ENCODE measurements at regions not wholly inside any gene's neighbourhood (a gene's known extent, or its start where the extent isn't known, plus 50 kb on each side); places are given as distances from the start of the nearest gene placed in this dataset.

DNA sequence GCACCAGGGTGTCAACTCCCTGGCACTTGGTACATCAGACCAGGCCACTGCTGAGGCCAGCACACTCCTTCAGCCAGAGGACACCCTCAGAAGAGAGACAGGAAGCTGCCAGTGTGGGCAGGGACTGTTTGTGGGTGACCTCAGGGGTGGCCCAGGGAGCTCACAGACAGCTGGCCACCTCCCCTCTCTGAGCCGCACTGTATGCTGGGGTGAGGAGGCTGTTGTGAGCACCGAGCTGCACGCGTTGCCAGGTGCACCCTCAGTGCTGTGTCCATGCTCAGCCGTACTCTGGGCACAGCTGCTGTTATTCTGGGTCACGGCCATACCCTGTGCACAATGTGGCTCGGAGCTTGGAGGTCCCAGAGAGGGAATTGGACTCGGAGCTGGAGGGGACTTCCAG is 61.5 kb upstream of the NANOS1 start:
- no peak overlapping the region for H3K4me3 ChIP-seq (ENCODE audit: low read depth, low read length)
- no peak for DNase-seq (ENCODE audit: low read depth, low spot score)
- TF ChIP-seq, protein P1, sequence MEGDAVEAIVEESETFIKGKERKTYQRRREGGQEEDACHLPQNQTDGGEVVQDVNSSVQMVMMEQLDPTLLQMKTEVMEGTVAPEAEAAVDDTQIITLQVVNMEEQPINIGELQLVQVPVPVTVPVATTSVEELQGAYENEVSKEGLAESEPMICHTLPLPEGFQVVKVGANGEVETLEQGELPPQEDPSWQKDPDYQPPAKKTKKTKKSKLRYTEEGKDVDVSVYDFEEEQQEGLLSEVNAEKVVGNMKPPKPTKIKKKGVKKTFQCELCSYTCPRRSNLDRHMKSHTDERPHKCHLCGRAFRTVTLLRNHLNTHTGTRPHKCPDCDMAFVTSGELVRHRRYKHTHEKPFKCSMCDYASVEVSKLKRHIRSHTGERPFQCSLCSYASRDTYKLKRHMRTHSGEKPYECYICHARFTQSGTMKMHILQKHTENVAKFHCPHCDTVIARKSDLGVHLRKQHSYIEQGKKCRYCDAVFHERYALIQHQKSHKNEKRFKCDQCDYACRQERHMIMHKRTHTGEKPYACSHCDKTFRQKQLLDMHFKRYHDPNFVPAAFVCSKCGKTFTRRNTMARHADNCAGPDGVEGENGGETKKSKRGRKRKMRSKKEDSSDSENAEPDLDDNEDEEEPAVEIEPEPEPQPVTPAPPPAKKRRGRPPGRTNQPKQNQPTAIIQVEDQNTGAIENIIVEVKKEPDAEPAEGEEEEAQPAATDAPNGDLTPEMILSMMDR (IDR thresholded peaks at IDR 0.05; ENCODE audit: insufficient read depth, low read length, missing control alignments): no peak
- ChIA-PET POLR2A (interaction anchor here (0.5 kb wide), 1 partner anchor 9 kb away, joined by 4 read pairs; no protein-coding TSS in a partner anchor), CTCF (no interaction called here)

DNA sequence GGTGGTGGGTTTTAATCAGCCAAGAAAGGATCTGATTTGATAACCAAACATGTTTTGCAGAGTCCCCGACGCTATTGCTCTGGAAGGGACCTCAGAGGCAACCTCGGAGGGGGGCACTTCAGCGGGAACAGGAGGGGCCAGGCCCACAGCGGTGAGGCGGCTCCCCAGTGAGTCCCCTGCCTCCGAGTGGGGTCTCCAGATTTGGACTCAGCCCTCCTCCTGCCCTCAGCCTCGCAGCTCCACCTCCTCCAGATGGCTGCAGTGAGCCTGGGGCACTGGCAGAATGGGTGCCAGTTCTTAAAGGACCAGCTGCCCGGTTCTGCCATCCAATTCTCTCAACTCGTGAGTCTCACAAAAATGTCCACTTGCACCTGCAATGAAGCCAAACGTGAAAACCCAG is 61.0 kb upstream of the NANOS1 start:
- POLR2A ChIA-PET: interaction anchor here (0.5 kb wide), 1 partner anchor 9 kb away, joined by 4 read pairs; no protein-coding TSS in a partner anchor
- CTCF ChIA-PET: no interaction called here
- DNase-seq (ENCODE audit: low read depth, low spot score): no peak
- TF ChIP-seq, protein P1 (IDR thresholded peaks at IDR 0.05; ENCODE audit: insufficient read depth, low read length, missing control alignments): no peak
- no peak overlapping the region for H3K4me3 ChIP-seq (ENCODE audit: low read depth, low read length)

DNA sequence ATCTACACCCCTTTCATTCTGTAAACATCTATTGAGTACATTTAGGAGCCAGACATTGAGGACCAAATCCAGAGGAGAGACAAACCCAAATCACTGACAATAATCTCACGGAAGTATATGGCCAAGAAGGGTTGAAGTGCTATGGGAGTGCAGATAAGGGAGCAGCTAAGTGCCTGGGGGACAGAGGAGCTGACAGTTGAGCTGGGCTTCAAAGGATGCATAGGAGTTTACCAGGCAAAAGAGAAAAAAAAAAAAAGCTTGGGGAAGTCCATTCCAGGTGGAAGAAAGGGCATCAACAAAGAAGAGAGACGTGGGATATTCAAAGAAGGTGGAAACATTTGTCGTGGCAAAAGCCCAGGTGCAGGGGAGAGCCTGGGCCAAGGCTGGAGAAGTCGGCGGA is 60.5 kb upstream of the NANOS1 start:
- DNase-seq (ENCODE audit: low read depth, low spot score): no peak
- ChIA-PET POLR2A (no interaction called here), CTCF (no interaction called here)
- H3K4me3 ChIP-seq (ENCODE audit: low read depth, low read length): no peak overlapping the region
- TF ChIP-seq, protein P1 (IDR thresholded peaks at IDR 0.05; ENCODE audit: insufficient read depth, low read length, missing control alignments): no peak

DNA sequence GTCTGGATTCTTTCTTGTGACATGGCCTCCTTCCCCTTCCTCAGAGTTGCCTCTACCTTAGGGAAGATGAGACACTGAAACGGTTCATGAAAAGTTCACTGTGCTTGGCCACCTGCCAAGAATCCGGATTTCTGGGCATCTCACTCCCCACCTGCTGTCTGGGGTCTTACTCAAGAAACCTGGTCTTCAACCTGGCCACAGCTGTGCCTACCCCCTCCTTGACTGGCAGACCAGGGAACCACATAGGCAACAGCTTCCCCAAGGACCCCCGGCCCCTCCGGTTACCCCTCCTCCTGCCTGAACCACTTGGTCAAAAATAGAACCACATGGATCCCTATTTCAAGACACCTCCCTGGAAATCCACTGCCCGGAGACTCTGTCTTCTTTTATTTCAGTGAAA is 58.7 kb upstream of the NANOS1 start:
- no peak for DNase-seq (ENCODE audit: low read depth, low spot score)
- TF ChIP-seq, protein P1 (IDR thresholded peaks at IDR 0.05; ENCODE audit: insufficient read depth, low read length, missing control alignments): no peak
- H3K4me3 ChIP-seq (ENCODE audit: low read depth, low read length): no peak overlapping the region
- ChIA-PET CTCF (no interaction called here), POLR2A (no interaction called here)

DNA sequence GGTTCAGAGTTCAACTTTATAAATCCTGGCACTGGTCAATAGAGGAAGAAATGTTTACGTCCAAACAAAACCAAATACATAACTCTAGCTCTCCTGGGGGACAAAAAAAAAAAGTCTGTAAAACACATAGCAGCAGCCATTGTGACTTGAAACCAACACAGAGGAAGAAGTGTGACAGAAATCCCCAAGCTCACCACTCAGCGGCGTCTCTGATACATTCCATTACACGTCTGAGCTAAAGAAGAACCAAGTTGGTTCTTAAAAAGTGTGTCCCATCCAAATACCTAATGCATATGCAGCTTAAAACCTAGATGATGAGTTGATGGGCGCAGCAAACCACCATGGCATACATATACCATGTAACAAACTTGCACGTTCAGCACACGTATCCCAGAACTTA is 58.3 kb upstream of the NANOS1 start:
- ChIA-PET CTCF (no interaction called here), POLR2A (no interaction called here)
- no peak overlapping the region for H3K4me3 ChIP-seq (ENCODE audit: low read depth, low read length)
- TF ChIP-seq, protein P1 (IDR thresholded peaks at IDR 0.05; ENCODE audit: insufficient read depth, low read length, missing control alignments): no peak
- no peak for DNase-seq (ENCODE audit: low read depth, low spot score)

DNA sequence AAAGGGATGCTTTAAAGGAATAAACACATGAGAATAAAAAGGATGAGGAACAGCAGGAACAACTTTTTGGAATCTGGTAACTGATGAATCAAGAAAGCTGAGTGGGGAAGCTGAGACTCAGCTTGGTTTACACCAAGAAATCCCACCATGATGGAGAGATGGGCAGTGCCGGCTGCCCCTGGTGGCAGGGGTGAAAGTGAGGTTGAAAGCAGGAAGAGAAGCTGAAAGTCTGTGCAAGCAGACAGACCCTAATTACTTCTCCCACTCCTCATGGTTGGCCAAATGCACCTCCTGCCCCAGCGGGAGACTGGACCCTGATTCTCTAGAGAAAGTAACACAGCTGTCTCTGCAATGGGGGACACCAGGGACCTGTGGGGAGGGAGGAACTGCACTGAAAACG is 57.6 kb upstream of the NANOS1 start:
- TF ChIP-seq, protein P1 (IDR thresholded peaks at IDR 0.05; ENCODE audit: insufficient read depth, low read length, missing control alignments): no peak
- POLR2A ChIA-PET: no interaction called here

More for the DNA sequence above, 57.6 kb upstream of the NANOS1 start:
- CTCF ChIA-PET: no interaction called here
- no peak for DNase-seq (ENCODE audit: low read depth, low spot score)
- no peak overlapping the region for H3K4me3 ChIP-seq (ENCODE audit: low read depth, low read length)

Measured in AG04449 (cell line).